Muscle layer of duodenum (tissue), 2 donors: ENCODE measurements at regions not wholly inside any gene's neighbourhood (a gene's known extent, or its start where the extent isn't known, plus 50 kb on each side); places are given as distances from the start of the nearest gene placed in this dataset.
"Not testable (repeated sequence)": the region's sequence is repeated elsewhere in the genome, so short reads cannot be mapped to it uniquely, and the experiment has no call there.

Experiments
- H3K27ac ChIP-seq: one replicate; pipeline ENCODE4 v1.7.0; 2013; ENCODE audit warnings: mild to moderate bottlenecking, low read length
- H3K27me3 ChIP-seq: one replicate; pipeline ENCODE4 v1.7.0; 2013; ENCODE audit warnings: low read depth, mild to moderate bottlenecking, control low read depth, low read length
- H3K36me3 ChIP-seq, 2 donors: one replicate each; pipeline ENCODE4 v1.7.0; 2013; ENCODE audit warnings: low read length in 2 of 2, control low read depth in 1 of 2, mild to moderate bottlenecking in 1 of 2; ENCODE audit not compliant: insufficient read depth in 2 of 2, control insufficient read depth in 1 of 2
- H3K4me1 ChIP-seq, 2 donors: one replicate each; pipeline ENCODE4 v1.7.0; 2013; ENCODE audit warnings: low read length in 2 of 2, mild to moderate bottlenecking in 2 of 2, control low read depth in 1 of 2, moderate library complexity in 1 of 2; ENCODE audit not compliant: insufficient read depth in 2 of 2, control insufficient read depth in 1 of 2
- H3K4me3 ChIP-seq, 2 donors: one replicate each; pipeline ENCODE4 v1.7.0; 2013; ENCODE audit warnings: low read length in 2 of 2, low read depth in 1 of 2, mild to moderate bottlenecking in 1 of 2
- H3K9me3 ChIP-seq, 2 donors: one replicate each; pipeline ENCODE4 v1.7.0; 2013; ENCODE audit warnings: low read length in 2 of 2, control low read depth in 1 of 2, mild to moderate bottlenecking in 1 of 2; ENCODE audit not compliant: control insufficient read depth in 1 of 2
- donor health status: healthy.

GRCh38 chr16:5925850-5926249 lies 828.3 kb upstream of the EEF2KMT start:
- H3K27ac ChIP-seq = no peak overlapping the region
- H3K4me1 ChIP-seq = no peaks in the 10 kb centered on the region
- no peaks in the 10 kb centered on the region for H3K27me3 ChIP-seq
- H3K4me3 ChIP-seq = no peak overlapping the region
- no peaks in the 10 kb centered on the region for H3K36me3 ChIP-seq
- H3K9me3 ChIP-seq = peaks cover 0 to 4% of the 10 kb centered on the region in 2 donors

- Histone ChIP-seq H3K27ac (no peak overlapping the region), H3K9me3 (peaks cover 0 to 7% of the 10 kb centered on the region in 2 donors), H3K4me1 (no peaks in the 10 kb centered on the region), H3K4me3 (no peak overlapping the region), H3K36me3 (no peaks in the 10 kb centered on the region), H3K27me3 (no peaks in the 10 kb centered on the region)
Measured at GRCh38 chr16:5922686-5923085, 825.1 kb upstream of the EEF2KMT start.

GRCh38 chr16:5918567-5919130 lies 821.1 kb upstream of the EEF2KMT start:
- Histone ChIP-seq H3K4me3 (no peak overlapping the region), H3K27me3 (no peaks in the 10 kb centered on the region), H3K4me1 (no peaks in the 10 kb centered on the region), H3K27ac (no peak overlapping the region), H3K36me3 (no peaks in the 10 kb centered on the region), H3K9me3 (peaks cover 0 to 7% of the 10 kb centered on the region in 2 donors)

- Histone ChIP-seq H3K4me1 (no peaks in the 10 kb centered on the region), H3K27ac (no peak overlapping the region), H3K36me3 (no peaks in the 10 kb centered on the region), H3K4me3 (no peak overlapping the region), H3K9me3 (peaks cover 0 to 7% of the 10 kb centered on the region in 2 donors), H3K27me3 (no peaks in the 10 kb centered on the region)
Measured at GRCh38 chr16:5917436-5918195, 820.0 kb upstream of the EEF2KMT start.

- Histone ChIP-seq H3K9me3 (peaks cover 0 to 3% of the 10 kb centered on the region in 2 donors), H3K4me1 (no peaks in the 10 kb centered on the region), H3K4me3 (no peak overlapping the region), H3K27me3 (no peaks in the 10 kb centered on the region), H3K27ac (no peak overlapping the region), H3K36me3 (no peaks in the 10 kb centered on the region)
Measured at GRCh38 chr16:5916711-5917191, 819.2 kb upstream of the EEF2KMT start.

- Histone ChIP-seq H3K27ac (no peak overlapping the region), H3K4me3 (no peak overlapping the region), H3K4me1 (no peaks in the 10 kb centered on the region)
Measured at GRCh38 chr16:5911241-5911640, 813.6 kb upstream of the EEF2KMT start.

GRCh38 chr16:5909556-5909955 lies 812.0 kb upstream of the EEF2KMT start:
- H3K36me3 ChIP-seq, H3K27ac ChIP-seq, H3K4me1 ChIP-seq, H3K27me3 ChIP-seq, H3K4me3 ChIP-seq, H3K9me3 ChIP-seq: not testable (repeated sequence)

More at GRCh38 chr16:5911241-5911640, 813.6 kb upstream of the EEF2KMT start:
- Histone ChIP-seq H3K36me3 (no peaks in the 10 kb centered on the region), H3K27me3 (no peaks in the 10 kb centered on the region), H3K9me3 (no peaks in the 10 kb centered on the region)

- Histone ChIP-seq H3K4me3 (no peak overlapping the region), H3K27me3 (no peaks in the 10 kb centered on the region), H3K36me3 (no peaks in the 10 kb centered on the region), H3K9me3 (no peaks in the 10 kb centered on the region), H3K4me1 (no peaks in the 10 kb centered on the region), H3K27ac (no peak overlapping the region)
Measured at GRCh38 chr16:5907544-5907943, 809.9 kb upstream of the EEF2KMT start.

- H3K36me3 ChIP-seq = no peaks in the 10 kb centered on the region
- H3K27me3 ChIP-seq = no peaks in the 10 kb centered on the region
- H3K9me3 ChIP-seq = no peaks in the 10 kb centered on the region
- H3K27ac ChIP-seq = no peak overlapping the region
- H3K4me3 ChIP-seq = no peak overlapping the region
- no peaks in the 10 kb centered on the region for H3K4me1 ChIP-seq
Measured at GRCh38 chr16:5906351-5906750, 808.8 kb upstream of the EEF2KMT start.

GRCh38 chr16:5905935-5906334 lies 808.3 kb upstream of the EEF2KMT start:
- Histone ChIP-seq H3K27ac (no peak overlapping the region), H3K9me3 (no peaks in the 10 kb centered on the region), H3K27me3 (no peaks in the 10 kb centered on the region)

GRCh38 chr16:5903832-5904231 lies 806.2 kb upstream of the EEF2KMT start:
- H3K9me3 ChIP-seq = peaks cover 0 to 5% of the 10 kb centered on the region in 2 donors
- no peaks in the 10 kb centered on the region for H3K27me3 ChIP-seq
- H3K4me3 ChIP-seq = no peak overlapping the region
- no peaks in the 10 kb centered on the region for H3K36me3 ChIP-seq
- H3K27ac ChIP-seq = no peak overlapping the region
- H3K4me1 ChIP-seq = no peaks in the 10 kb centered on the region

More at GRCh38 chr16:5905935-5906334, 808.3 kb upstream of the EEF2KMT start:
- Histone ChIP-seq H3K4me1 (no peaks in the 10 kb centered on the region), H3K4me3 (no peak overlapping the region), H3K36me3 (no peaks in the 10 kb centered on the region)
